ENCODE measurements at regions not wholly inside any gene's neighbourhood (a gene's known extent, or its start where the extent isn't known, plus 50 kb on each side); places are given as distances from the start of the nearest gene placed in this dataset.

- no peaks in the 10 kb centered on the region for H3K36me3 ChIP-seq (ENCODE audit: insufficient read depth, low read length)
- no peak overlapping the region for H3K9ac ChIP-seq (ENCODE audit: low read depth, low read length)
- no peak overlapping the region for H3K4me2 ChIP-seq (ENCODE audit: low read length)
- H3K27me3 ChIP-seq (ENCODE audit: control insufficient read depth, insufficient read depth, low read length): no peaks in the 10 kb centered on the region
- no peak overlapping the region for H3K4me3 ChIP-seq (ENCODE audit: low read length)
- H3K9me3 ChIP-seq (replicated peaks; ENCODE audit: low read length): no peaks in the 10 kb centered on the region
- no peaks in the 10 kb centered on the region for H3K4me1 ChIP-seq (ENCODE audit: control insufficient read depth, insufficient read depth, low read length)
These were observed 127.2 kb upstream of the FER start for GRCh38 chr5:108620516-108620915.

- Histone ChIP-seq H3K4me2 (ENCODE audit: low read length) (no peak overlapping the region), H3K4me3 (ENCODE audit: low read length) (no peak overlapping the region), H3K4me1 (ENCODE audit: control insufficient read depth, insufficient read depth, low read length) (no peaks in the 10 kb centered on the region), H3K9me3 (replicated peaks; ENCODE audit: low read length) (no peaks in the 10 kb centered on the region), H3K27me3 (ENCODE audit: control insufficient read depth, insufficient read depth, low read length) (no peaks in the 10 kb centered on the region), H3K9ac (ENCODE audit: low read depth, low read length) (no peak overlapping the region), H3K36me3 (ENCODE audit: insufficient read depth, low read length) (no peaks in the 10 kb centered on the region)
These were observed 127.9 kb upstream of the FER start for GRCh38 chr5:108619815-108620214.

DNA sequence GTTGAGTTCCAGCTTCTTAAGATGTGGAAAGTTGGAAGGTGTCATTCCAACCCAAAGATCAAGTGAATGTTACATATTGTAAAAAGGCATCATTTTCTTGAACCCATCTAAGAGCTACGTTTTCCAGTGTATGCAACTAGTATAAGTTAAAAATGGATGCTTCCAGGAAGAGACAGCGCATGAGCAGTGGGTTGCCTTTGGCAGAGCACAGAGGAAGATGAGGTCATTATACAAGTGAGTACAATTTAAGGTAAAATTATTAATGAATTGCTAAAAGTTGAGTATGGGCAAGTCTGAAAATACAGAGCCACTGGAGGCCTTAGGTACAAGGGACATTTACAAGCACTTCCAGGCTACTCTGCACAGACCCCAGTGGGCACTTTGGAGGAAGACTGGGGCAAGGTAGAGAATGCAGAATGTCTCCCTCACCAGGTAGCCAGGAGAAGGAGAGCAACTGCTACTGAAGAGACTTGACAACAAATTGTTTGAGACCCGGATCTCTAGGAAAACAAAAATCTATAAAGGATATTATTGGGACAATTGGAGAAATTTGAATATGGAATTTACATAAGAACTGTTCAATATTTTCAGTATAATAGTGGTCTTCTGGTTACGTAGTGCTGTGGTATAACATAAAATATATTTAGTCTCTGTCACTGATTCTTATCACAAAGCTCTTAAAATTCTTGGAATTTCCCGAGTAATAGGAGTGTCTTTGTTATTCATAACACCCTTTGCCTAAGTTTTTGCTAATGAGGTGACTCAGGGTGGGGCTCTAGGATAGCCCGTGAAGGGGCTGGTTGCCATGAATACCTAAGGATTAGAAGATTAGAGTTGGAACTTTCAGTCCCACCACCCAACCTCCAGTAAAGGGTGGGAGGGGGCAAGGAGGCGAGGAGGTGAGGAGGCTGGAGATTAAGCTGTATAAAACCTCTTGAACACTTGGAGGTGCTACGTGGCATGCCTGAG is 129.9 kb upstream of the FER start:
- no peak overlapping the region for H3K4me2 ChIP-seq (ENCODE audit: low read length)
- no peak overlapping the region for H3K9ac ChIP-seq (ENCODE audit: low read depth, low read length)
- H3K4me3 ChIP-seq (ENCODE audit: low read length): no peak overlapping the region
- no peaks in the 10 kb centered on the region for H3K36me3 ChIP-seq (ENCODE audit: insufficient read depth, low read length)
- no peaks in the 10 kb centered on the region for H3K27me3 ChIP-seq (ENCODE audit: control insufficient read depth, insufficient read depth, low read length)
- H3K9me3 ChIP-seq (replicated peaks; ENCODE audit: low read length): no peaks in the 10 kb centered on the region
- H3K4me1 ChIP-seq (ENCODE audit: control insufficient read depth, insufficient read depth, low read length): no peaks in the 10 kb centered on the region

GRCh38 chr5:108615216-108615615 is 132.5 kb upstream of the FER start:
- Histone ChIP-seq H3K27me3 (ENCODE audit: control insufficient read depth, insufficient read depth, low read length) (no peaks in the 10 kb centered on the region), H3K36me3 (ENCODE audit: insufficient read depth, low read length) (no peaks in the 10 kb centered on the region), H3K9me3 (replicated peaks; ENCODE audit: low read length) (no peaks in the 10 kb centered on the region), H3K4me2 (ENCODE audit: low read length) (no peak overlapping the region), H3K9ac (ENCODE audit: low read depth, low read length) (no peak overlapping the region), H3K4me1 (ENCODE audit: control insufficient read depth, insufficient read depth, low read length) (no peaks in the 10 kb centered on the region), H3K4me3 (ENCODE audit: low read length) (no peak overlapping the region)

GRCh38 chr5:108607421-108607820 is 140.3 kb upstream of the FER start:
- no peaks in the 10 kb centered on the region for H3K36me3 ChIP-seq (ENCODE audit: insufficient read depth, low read length)
- peaks cover 3% of the 10 kb centered on the region for H3K27me3 ChIP-seq (ENCODE audit: control insufficient read depth, insufficient read depth, low read length)
- H3K9ac ChIP-seq (ENCODE audit: low read depth, low read length): no peak overlapping the region
- H3K4me3 ChIP-seq (ENCODE audit: low read length): no peak overlapping the region
- H3K4me1 ChIP-seq (ENCODE audit: control insufficient read depth, insufficient read depth, low read length): no peaks in the 10 kb centered on the region
- H3K9me3 ChIP-seq (replicated peaks; ENCODE audit: low read length): no peaks in the 10 kb centered on the region
- no peak overlapping the region for H3K4me2 ChIP-seq (ENCODE audit: low read length)

- no peaks in the 10 kb centered on the region for H3K36me3 ChIP-seq (ENCODE audit: insufficient read depth, low read length)
These were observed 141.5 kb upstream of the FER start for GRCh38 chr5:108606185-108606584.

GRCh38 chr5:108602830-108603229 is 144.9 kb upstream of the FER start:
- no peak overlapping the region for H3K4me2 ChIP-seq (ENCODE audit: low read length)
- no peaks in the 10 kb centered on the region for H3K4me1 ChIP-seq (ENCODE audit: control insufficient read depth, insufficient read depth, low read length)
- H3K36me3 ChIP-seq (ENCODE audit: insufficient read depth, low read length): no peaks in the 10 kb centered on the region
- H3K27me3 ChIP-seq (ENCODE audit: control insufficient read depth, insufficient read depth, low read length): peaks cover 7% of the 10 kb centered on the region
- no peak overlapping the region for H3K4me3 ChIP-seq (ENCODE audit: low read length)
- no peak overlapping the region for H3K9ac ChIP-seq (ENCODE audit: low read depth, low read length)
- H3K9me3 ChIP-seq (replicated peaks; ENCODE audit: low read length): no peaks in the 10 kb centered on the region

More at GRCh38 chr5:108606185-108606584, 141.5 kb upstream of the FER start:
- Histone ChIP-seq H3K27me3 (ENCODE audit: control insufficient read depth, insufficient read depth, low read length) (peaks cover 3% of the 10 kb centered on the region), H3K9ac (ENCODE audit: low read depth, low read length) (no peak overlapping the region), H3K9me3 (replicated peaks; ENCODE audit: low read length) (no peaks in the 10 kb centered on the region), H3K4me3 (ENCODE audit: low read length) (no peak overlapping the region), H3K4me1 (ENCODE audit: control insufficient read depth, insufficient read depth, low read length) (no peaks in the 10 kb centered on the region), H3K4me2 (ENCODE audit: low read length) (no peak overlapping the region)

DNA sequence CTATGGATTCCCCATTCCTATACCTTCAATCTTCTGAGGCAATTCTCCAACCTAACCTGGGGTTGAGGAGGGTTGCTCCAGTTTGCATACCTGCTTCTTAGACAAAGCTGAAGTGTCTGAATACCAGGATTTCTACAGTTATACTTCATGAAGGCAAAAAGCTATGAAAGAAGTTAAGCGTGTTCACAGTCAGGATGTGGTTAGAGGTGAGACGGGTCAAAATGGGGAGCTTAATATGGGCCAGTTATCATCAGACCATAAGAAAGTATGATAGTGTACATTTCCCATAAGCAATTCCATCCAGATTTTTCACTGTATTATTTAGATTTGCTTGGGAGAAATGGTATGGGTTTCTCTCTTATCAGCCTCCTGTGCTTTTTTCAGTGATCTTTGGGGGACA is 156.9 kb upstream of the FER start:
- no peaks in the 10 kb centered on the region for H3K36me3 ChIP-seq (ENCODE audit: insufficient read depth, low read length)
- no peak overlapping the region for H3K9ac ChIP-seq (ENCODE audit: low read depth, low read length)
- no peak overlapping the region for H3K4me3 ChIP-seq (ENCODE audit: low read length)
- no peaks in the 10 kb centered on the region for H3K4me1 ChIP-seq (ENCODE audit: control insufficient read depth, insufficient read depth, low read length)
- no peaks in the 10 kb centered on the region for H3K27me3 ChIP-seq (ENCODE audit: control insufficient read depth, insufficient read depth, low read length)
- no peaks in the 10 kb centered on the region for H3K9me3 ChIP-seq (replicated peaks; ENCODE audit: low read length)
- no peak overlapping the region for H3K4me2 ChIP-seq (ENCODE audit: low read length)

DNA sequence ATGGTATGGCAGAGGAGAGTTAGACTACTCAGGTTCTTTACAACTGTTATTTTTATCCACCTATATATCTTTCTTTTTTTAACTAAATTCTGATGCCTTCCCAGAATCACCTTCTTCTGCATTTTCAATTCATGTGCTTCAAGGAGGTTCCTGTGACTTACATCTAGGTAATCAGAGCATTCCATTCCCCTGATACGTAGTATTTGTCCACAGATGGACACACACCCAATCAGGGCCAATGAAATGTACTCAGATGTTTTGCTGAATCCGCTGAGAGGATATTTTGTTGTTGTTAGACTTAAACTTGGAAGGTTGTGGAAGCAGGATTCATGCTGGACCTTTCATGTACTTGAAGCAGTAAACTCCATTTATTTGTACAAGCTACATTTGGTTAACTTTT is 159.4 kb upstream of the FER start:
- Histone ChIP-seq H3K9me3 (replicated peaks; ENCODE audit: low read length) (no peaks in the 10 kb centered on the region), H3K27me3 (ENCODE audit: control insufficient read depth, insufficient read depth, low read length) (no peaks in the 10 kb centered on the region), H3K4me3 (ENCODE audit: low read length) (no peak overlapping the region), H3K4me1 (ENCODE audit: control insufficient read depth, insufficient read depth, low read length) (no peaks in the 10 kb centered on the region), H3K36me3 (ENCODE audit: insufficient read depth, low read length) (no peaks in the 10 kb centered on the region), H3K4me2 (ENCODE audit: low read length) (no peak overlapping the region), H3K9ac (ENCODE audit: low read depth, low read length) (no peak overlapping the region)

- Histone ChIP-seq H3K27me3 (ENCODE audit: control insufficient read depth, insufficient read depth, low read length) (no peaks in the 10 kb centered on the region), H3K4me3 (ENCODE audit: low read length) (no peak overlapping the region), H3K9ac (ENCODE audit: low read depth, low read length) (no peak overlapping the region), H3K36me3 (ENCODE audit: insufficient read depth, low read length) (no peaks in the 10 kb centered on the region), H3K4me2 (ENCODE audit: low read length) (no peak overlapping the region), H3K4me1 (ENCODE audit: control insufficient read depth, insufficient read depth, low read length) (no peaks in the 10 kb centered on the region), H3K9me3 (replicated peaks; ENCODE audit: low read length) (no peaks in the 10 kb centered on the region)
These were observed 159.9 kb upstream of the FER start for GRCh38 chr5:108587821-108588220.

- Histone ChIP-seq H3K4me3 (ENCODE audit: low read length) (no peak overlapping the region), H3K4me2 (ENCODE audit: low read length) (no peak overlapping the region), H3K36me3 (ENCODE audit: insufficient read depth, low read length) (no peaks in the 10 kb centered on the region), H3K9me3 (replicated peaks; ENCODE audit: low read length) (no peaks in the 10 kb centered on the region), H3K4me1 (ENCODE audit: control insufficient read depth, insufficient read depth, low read length) (no peaks in the 10 kb centered on the region), H3K27me3 (ENCODE audit: control insufficient read depth, insufficient read depth, low read length) (peaks cover 15% of the 10 kb centered on the region), H3K9ac (ENCODE audit: low read depth, low read length) (no peak overlapping the region)
These were observed 166.7 kb upstream of the FER start for GRCh38 chr5:108581026-108581425.

GRCh38 chr5:108579236-108579635 is 168.5 kb upstream of the FER start:
- Histone ChIP-seq H3K36me3 (ENCODE audit: insufficient read depth, low read length) (no peaks in the 10 kb centered on the region), H3K4me3 (ENCODE audit: low read length) (no peak overlapping the region), H3K9me3 (replicated peaks; ENCODE audit: low read length) (no peaks in the 10 kb centered on the region), H3K27me3 (ENCODE audit: control insufficient read depth, insufficient read depth, low read length) (peaks cover 15% of the 10 kb centered on the region), H3K9ac (ENCODE audit: low read depth, low read length) (no peak overlapping the region), H3K4me2 (ENCODE audit: low read length) (no peak overlapping the region), H3K4me1 (ENCODE audit: control insufficient read depth, insufficient read depth, low read length) (no peaks in the 10 kb centered on the region)
